ENCODE measurements at regions not wholly inside any gene's neighbourhood (a gene's known extent, or its start where the extent isn't known, plus 50 kb on each side); places are given as distances from the start of the nearest gene placed in this dataset.

DNA sequence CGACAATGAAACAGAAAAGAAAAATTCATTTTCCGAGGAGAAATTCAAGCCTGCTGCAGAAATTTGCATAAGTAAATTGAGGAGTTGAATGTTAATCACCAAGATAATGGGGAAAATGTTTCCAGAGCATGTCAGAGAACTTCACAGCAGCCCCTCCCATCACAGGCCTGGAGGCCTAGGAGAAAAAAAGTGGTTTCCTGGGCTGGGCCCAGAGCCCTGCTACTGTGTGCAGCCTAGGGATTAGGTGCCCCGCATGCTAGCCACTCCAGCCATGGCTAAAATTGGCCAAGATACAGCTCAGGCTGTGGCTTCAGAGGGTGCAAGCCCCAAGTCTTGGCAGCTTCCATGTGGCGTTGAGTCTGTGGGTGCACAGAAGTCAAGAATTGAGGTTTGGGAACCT lies 82.7 kb upstream of the EFNA5 start:
- no peak overlapping the region for H3K4me3 Mint-ChIP-seq
- ChIA-PET POLR2A (no interaction called here), CTCF (no interaction called here)
- H3K27ac Mint-ChIP-seq = no peak overlapping the region
- TF ChIP-seq ZBTB21 (CRISPR knock-in tag; IDR thresholded peaks at IDR 0.05; ENCODE audit: borderline replicate concordance) = no peak
- no peak for TF ChIP-seq IRF1 (CRISPR knock-in tag; IDR thresholded peaks at IDR 0.05)
- no peak for TF ChIP-seq RELA (CRISPR knock-in tag; IDR thresholded peaks at IDR 0.05; ENCODE audit: borderline replicate concordance)
- TF ChIP-seq ZNF425 (CRISPR knock-in tag; conservative IDR thresholded peaks at IDR 0.05) = no peak
- no peak for TF ChIP-seq ZSCAN18 (CRISPR knock-in tag; IDR thresholded peaks at IDR 0.05)
- no peak for TF ChIP-seq IRF2 (CRISPR knock-in tag; IDR thresholded peaks at IDR 0.05; ENCODE audit: borderline replicate concordance, low read depth)
- TF ChIP-seq NFYB (CRISPR knock-in tag; conservative IDR thresholded peaks at IDR 0.05; ENCODE audit: low read depth) = no peak
- no peak for TF ChIP-seq E2F5 (CRISPR knock-in tag; IDR thresholded peaks at IDR 0.05)
- TF ChIP-seq, protein P1, sequence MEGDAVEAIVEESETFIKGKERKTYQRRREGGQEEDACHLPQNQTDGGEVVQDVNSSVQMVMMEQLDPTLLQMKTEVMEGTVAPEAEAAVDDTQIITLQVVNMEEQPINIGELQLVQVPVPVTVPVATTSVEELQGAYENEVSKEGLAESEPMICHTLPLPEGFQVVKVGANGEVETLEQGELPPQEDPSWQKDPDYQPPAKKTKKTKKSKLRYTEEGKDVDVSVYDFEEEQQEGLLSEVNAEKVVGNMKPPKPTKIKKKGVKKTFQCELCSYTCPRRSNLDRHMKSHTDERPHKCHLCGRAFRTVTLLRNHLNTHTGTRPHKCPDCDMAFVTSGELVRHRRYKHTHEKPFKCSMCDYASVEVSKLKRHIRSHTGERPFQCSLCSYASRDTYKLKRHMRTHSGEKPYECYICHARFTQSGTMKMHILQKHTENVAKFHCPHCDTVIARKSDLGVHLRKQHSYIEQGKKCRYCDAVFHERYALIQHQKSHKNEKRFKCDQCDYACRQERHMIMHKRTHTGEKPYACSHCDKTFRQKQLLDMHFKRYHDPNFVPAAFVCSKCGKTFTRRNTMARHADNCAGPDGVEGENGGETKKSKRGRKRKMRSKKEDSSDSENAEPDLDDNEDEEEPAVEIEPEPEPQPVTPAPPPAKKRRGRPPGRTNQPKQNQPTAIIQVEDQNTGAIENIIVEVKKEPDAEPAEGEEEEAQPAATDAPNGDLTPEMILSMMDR (IDR thresholded peaks at IDR 0.05) = no peak
- TF ChIP-seq TP53 (CRISPR knock-in tag; IDR thresholded peaks at IDR 0.05) = no peak
- TF ChIP-seq, protein P2, sequence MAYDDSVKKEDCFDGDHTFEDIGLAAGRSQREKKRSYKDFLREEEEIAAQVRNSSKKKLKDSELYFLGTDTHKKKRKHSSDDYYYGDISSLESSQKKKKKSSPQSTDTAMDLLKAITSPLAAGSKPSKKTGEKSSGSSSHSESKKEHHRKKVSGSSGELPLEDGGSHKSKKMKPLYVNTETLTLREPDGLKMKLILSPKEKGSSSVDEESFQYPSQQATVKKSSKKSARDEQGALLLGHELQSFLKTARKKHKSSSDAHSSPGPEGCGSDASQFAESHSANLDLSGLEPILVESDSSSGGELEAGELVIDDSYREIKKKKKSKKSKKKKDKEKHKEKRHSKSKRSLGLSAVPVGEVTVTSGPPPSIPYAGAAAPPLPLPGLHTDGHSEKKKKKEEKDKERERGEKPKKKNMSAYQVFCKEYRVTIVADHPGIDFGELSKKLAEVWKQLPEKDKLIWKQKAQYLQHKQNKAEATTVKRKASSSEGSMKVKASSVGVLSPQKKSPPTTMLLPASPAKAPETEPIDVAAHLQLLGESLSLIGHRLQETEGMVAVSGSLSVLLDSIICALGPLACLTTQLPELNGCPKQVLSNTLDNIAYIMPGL (CRISPR knock-in tag; IDR thresholded peaks at IDR 0.05) = no peak
- TF ChIP-seq ZNF138 (CRISPR knock-in tag; conservative IDR thresholded peaks at IDR 0.05) = no peak
- no peak for TF ChIP-seq GRHL2 (CRISPR knock-in tag; IDR thresholded peaks at IDR 0.05; ENCODE audit: insufficient replicate concordance, severe bottlenecking)
- no peak for TF ChIP-seq CREB1 (CRISPR knock-in tag; IDR thresholded peaks at IDR 0.05)
- no peak for TF ChIP-seq NFATC4 (CRISPR knock-in tag; IDR thresholded peaks at IDR 0.05)
- no peak for TF ChIP-seq ZNF416 (CRISPR knock-in tag; IDR thresholded peaks at IDR 0.05)
- no peak for TF ChIP-seq NR2C2 (CRISPR knock-in tag; IDR thresholded peaks at IDR 0.05)
- no peak for TF ChIP-seq NR1H2 (CRISPR knock-in tag; IDR thresholded peaks at IDR 0.05)
- no peak for TF ChIP-seq FOXP4 (CRISPR knock-in tag; IDR thresholded peaks at IDR 0.05)
- H3K9me3 Mint-ChIP-seq = peaks cover 13% of the 10 kb centered on the region
- ATAC-seq (no peak), DNase-seq (ENCODE audit: low spot score) (no peak)
- H3K36me3 Mint-ChIP-seq = peaks cover 10% of the 10 kb centered on the region
- H3K27me3 Mint-ChIP-seq (ENCODE audit: low read depth) = no peaks in the 10 kb centered on the region; the same call in 1 of the 2 replicates
- H3K4me1 Mint-ChIP-seq = no peaks in the 10 kb centered on the region

Measured in WTC11 (cell line).